NCI-H2171 (cell line): ENCODE measurements at regions not wholly inside any gene's neighbourhood (a gene's known extent, or its start where the extent isn't known, plus 50 kb on each side); places are given as distances from the start of the nearest gene placed in this dataset.
"Not testable (repeated sequence)": the region's sequence is repeated elsewhere in the genome, so short reads cannot be mapped to it uniquely, and the experiment has no call there.

Experiments
- DNase-seq: peaks from one replicate; lab custom pipeline; 2025; lab: John Stamatoyannopoulos, UW

GRCh38 chr5:106814961-106815360 lies 855.8 kb downstream of the EFNA5 start:
- DNase-seq, result no peak

- no peak for DNase-seq
These were observed 869.2 kb downstream of the EFNA5 start for GRCh38 chr5:106801554-106801953.

GRCh38 chr5:106797996-106798395 lies 872.7 kb downstream of the EFNA5 start:
- DNase-seq, result no peak

- DNase-seq, result no peak
These were observed 874.7 kb downstream of the EFNA5 start for GRCh38 chr5:106796081-106796480.

- DNase-seq, result no peak
These were observed 885.9 kb downstream of the EFNA5 start for GRCh38 chr5:106784846-106785245.

GRCh38 chr5:106780355-106780754 lies 890.4 kb downstream of the EFNA5 start:
- DNase-seq, result no peak

GRCh38 chr5:106776515-106776914 lies 894.2 kb downstream of the EFNA5 start:
- DNase-seq, result not testable (repeated sequence)

GRCh38 chr5:106768392-106768791 lies 902.3 kb downstream of the EFNA5 start:
- no peak for DNase-seq

- no peak for DNase-seq
These were observed 903.8 kb downstream of the EFNA5 start for GRCh38 chr5:106766916-106767315.

- DNase-seq, result no peak
These were observed 911.2 kb downstream of the EFNA5 start for GRCh38 chr5:106759581-106759980.

GRCh38 chr5:106759152-106759551 lies 911.6 kb downstream of the EFNA5 start:
- DNase-seq, result no peak

GRCh38 chr5:106757672-106758071 lies 913.1 kb downstream of the EFNA5 start:
- DNase-seq, result no peak

- DNase-seq, result peak; percentile 61
These were observed 914.9 kb downstream of the EFNA5 start for GRCh38 chr5:106755789-106756188.

- no peak for DNase-seq
These were observed 915.7 kb downstream of the EFNA5 start for GRCh38 chr5:106755066-106755465.

GRCh38 chr5:106749826-106750225 lies 920.9 kb downstream of the EFNA5 start:
- DNase-seq, result no peak

GRCh38 chr5:106739127-106739526 lies 931.6 kb downstream of the EFNA5 start:
- no peak for DNase-seq

GRCh38 chr5:106737111-106737510 lies 933.6 kb downstream of the EFNA5 start:
- DNase-seq, result no peak

GRCh38 chr5:106732624-106733023 lies 938.1 kb downstream of the EFNA5 start:
- no peak for DNase-seq

GRCh38 chr5:106730912-106731311 lies 939.8 kb downstream of the EFNA5 start:
- no peak for DNase-seq

GRCh38 chr5:106730506-106730905 lies 940.2 kb downstream of the EFNA5 start:
- DNase-seq, result no peak

GRCh38 chr5:106728208-106728607 lies 942.5 kb downstream of the EFNA5 start:
- no peak for DNase-seq

- no peak for DNase-seq
These were observed 943.7 kb downstream of the EFNA5 start for GRCh38 chr5:106727071-106727470.

GRCh38 chr5:106720367-106720766 lies 950.4 kb downstream of the EFNA5 start:
- no peak for DNase-seq

GRCh38 chr5:106699796-106700195 lies 970.9 kb downstream of the EFNA5 start:
- DNase-seq, result no peak

GRCh38 chr5:106699198-106699597 lies 971.5 kb downstream of the EFNA5 start:
- no peak for DNase-seq
